HG03439 (cell line): ENCODE measurements at regions not wholly inside any gene's neighbourhood (a gene's known extent, or its start where the extent isn't known, plus 50 kb on each side); places are given as distances from the start of the nearest gene placed in this dataset.

Experiments
- ATAC-seq: cut with Tn5 transposase; IDR thresholded peaks from one replicate; pipeline ENCODE4 v1.9.1; 2021; ENCODE audit warnings: mild to moderate bottlenecking, moderate library complexity; ENCODE audit not compliant: unreplicated experiment

GRCh38 chr1:193806079-193807048, 620.0 kb upstream of the B3GALT2 start:
- ATAC-seq, result no peak

GRCh38 chr1:193799948-193800690, 613.7 kb upstream of the B3GALT2 start:
- no peak for ATAC-seq

- no peak for ATAC-seq
Observed at GRCh38 chr1:193799371-193799770, 613.0 kb upstream of the B3GALT2 start.

- no peak for ATAC-seq
Observed at GRCh38 chr1:193794239-193794638, 607.8 kb upstream of the B3GALT2 start.

GRCh38 chr1:193791746-193792145, 605.3 kb upstream of the B3GALT2 start:
- no peak for ATAC-seq

GRCh38 chr1:193787061-193787460, 600.6 kb upstream of the B3GALT2 start:
- no peak for ATAC-seq

GRCh38 chr1:193785850-193786420, 599.5 kb upstream of the B3GALT2 start:
- ATAC-seq, result no peak

GRCh38 chr1:193774536-193775323, 588.3 kb upstream of the B3GALT2 start:
- ATAC-seq, result no peak

- ATAC-seq, result no peak
Observed at GRCh38 chr1:193771596-193771995, 585.2 kb upstream of the B3GALT2 start.

GRCh38 chr1:193769651-193770050, 583.2 kb upstream of the B3GALT2 start:
- no peak for ATAC-seq

GRCh38 chr1:193767886-193768285, 581.5 kb upstream of the B3GALT2 start:
- no peak for ATAC-seq

- no peak for ATAC-seq
Observed at GRCh38 chr1:193766329-193766728, 579.9 kb upstream of the B3GALT2 start.

GRCh38 chr1:193763266-193763665, 576.9 kb upstream of the B3GALT2 start:
- no peak for ATAC-seq

GRCh38 chr1:193762236-193762635, 575.8 kb upstream of the B3GALT2 start:
- no peak for ATAC-seq

GRCh38 chr1:193755441-193755840, 569.0 kb upstream of the B3GALT2 start:
- ATAC-seq, result no peak

GRCh38 chr1:193754732-193755427, 568.5 kb upstream of the B3GALT2 start:
- ATAC-seq, result no peak

GRCh38 chr1:193754151-193754550, 567.7 kb upstream of the B3GALT2 start:
- ATAC-seq, result no peak

GRCh38 chr1:193753038-193753756, 566.8 kb upstream of the B3GALT2 start:
- ATAC-seq, result no peak

- no peak for ATAC-seq
Observed at GRCh38 chr1:193749868-193750267, 563.5 kb upstream of the B3GALT2 start.

GRCh38 chr1:193747579-193747978, 561.2 kb upstream of the B3GALT2 start:
- no peak for ATAC-seq
